ENCODE measurements at regions not wholly inside any gene's neighbourhood (a gene's known extent, or its start where the extent isn't known, plus 50 kb on each side); places are given as distances from the start of the nearest gene placed in this dataset.

DNA sequence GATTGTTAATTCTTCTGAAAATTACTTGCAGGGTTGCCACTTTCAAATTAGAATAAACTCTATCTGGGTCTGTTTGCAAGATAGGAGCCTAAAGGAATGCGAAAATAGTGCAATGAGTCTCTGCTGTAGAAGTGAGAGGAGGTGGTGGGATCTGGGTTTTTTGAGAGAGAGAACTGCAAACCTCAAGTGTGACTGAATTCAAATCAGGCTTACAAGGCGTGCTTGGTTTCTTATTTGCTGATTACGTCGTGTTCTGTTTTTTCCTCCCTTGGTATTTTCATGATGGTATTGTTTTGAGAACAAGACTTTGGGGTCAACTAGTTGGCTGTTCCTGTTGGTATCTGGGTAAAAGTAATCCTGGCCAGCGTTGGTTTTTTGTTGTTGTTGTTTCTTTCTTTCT, 490.9 kb upstream of the CFAP20DC start:
- TF ChIP-seq, protein P1, sequence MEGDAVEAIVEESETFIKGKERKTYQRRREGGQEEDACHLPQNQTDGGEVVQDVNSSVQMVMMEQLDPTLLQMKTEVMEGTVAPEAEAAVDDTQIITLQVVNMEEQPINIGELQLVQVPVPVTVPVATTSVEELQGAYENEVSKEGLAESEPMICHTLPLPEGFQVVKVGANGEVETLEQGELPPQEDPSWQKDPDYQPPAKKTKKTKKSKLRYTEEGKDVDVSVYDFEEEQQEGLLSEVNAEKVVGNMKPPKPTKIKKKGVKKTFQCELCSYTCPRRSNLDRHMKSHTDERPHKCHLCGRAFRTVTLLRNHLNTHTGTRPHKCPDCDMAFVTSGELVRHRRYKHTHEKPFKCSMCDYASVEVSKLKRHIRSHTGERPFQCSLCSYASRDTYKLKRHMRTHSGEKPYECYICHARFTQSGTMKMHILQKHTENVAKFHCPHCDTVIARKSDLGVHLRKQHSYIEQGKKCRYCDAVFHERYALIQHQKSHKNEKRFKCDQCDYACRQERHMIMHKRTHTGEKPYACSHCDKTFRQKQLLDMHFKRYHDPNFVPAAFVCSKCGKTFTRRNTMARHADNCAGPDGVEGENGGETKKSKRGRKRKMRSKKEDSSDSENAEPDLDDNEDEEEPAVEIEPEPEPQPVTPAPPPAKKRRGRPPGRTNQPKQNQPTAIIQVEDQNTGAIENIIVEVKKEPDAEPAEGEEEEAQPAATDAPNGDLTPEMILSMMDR (IDR thresholded peaks at IDR 0.05): no peak
- no peak for TF ChIP-seq POLR2A (IDR thresholded peaks at IDR 0.05)
